Prostate gland (tissue), 2 donors: ENCODE measurements at regions not wholly inside any gene's neighbourhood (a gene's known extent, or its start where the extent isn't known, plus 50 kb on each side); places are given as distances from the start of the nearest gene placed in this dataset.

ENCODE experiments used
- DNase-seq: peaks from one replicate; pipeline ENCODE4 v3.0.0-alpha.2; 2019; ENCODE audit warnings: low spot score
- H3K27ac ChIP-seq, 2 donors: fragments of 200-600 bp; sonication (generic); 2 replicates each; pipeline ENCODE4 v1.5.1; 2017 to 2019
- H3K27me3 ChIP-seq: fragments of 200-600 bp; sonication (generic); replicated peaks from 2 replicates; pipeline ENCODE4 v1.5.1; 2019; ENCODE audit not compliant: insufficient read depth
- H3K36me3 ChIP-seq, 2 donors: fragments of 200-600 bp; sonication (generic); 1 replicate in 1 of 2; 2 replicates in 1 of 2; pipeline versions ENCODE4 v1.5.1 to v1.8.1; 2017 to 2019
- H3K4me1 ChIP-seq: fragments of 200-600 bp; sonication (generic); replicated peaks from 2 replicates; pipeline ENCODE4 v1.5.1; 2019
- H3K4me3 ChIP-seq, 2 donors: fragments of 200-600 bp; sonication (generic); 2 replicates each; pipeline ENCODE4 v1.5.1; 2017 to 2019
- H3K9me3 ChIP-seq: fragments of 200-600 bp; sonication (generic); 2 replicates; pipeline ENCODE4 v1.5.1; 2017
- CTCF ChIP-seq, 4 experiments: fragments of 200-600 bp in 2 of 4; fragments of 450-650 bp in 2 of 4; sonication (generic) in 2 of 4; IDR thresholded peaks; 1 replicate in 3 of 4; 2 replicates in 1 of 4; pipeline ENCODE4 v1.5.1; 2016 to 2019; ENCODE audit warnings: antibody characterized with exemption in 4 of 4, mild to moderate bottlenecking in 2 of 4, moderate library complexity in 2 of 4
- POLR2A ChIP-seq: fragments of 450-650 bp; IDR thresholded peaks from one replicate; pipeline ENCODE4 v1.6.1; 2016; ENCODE audit warnings: antibody characterized with exemption, mild to moderate bottlenecking
- POLR2AphosphoS5 ChIP-seq: sonication (generic); formaldehyde crosslinking; IDR thresholded peaks from one replicate; pipeline ENCODE4 v1.6.1; 2017; ENCODE audit warnings: antibody characterized with exemption
- WGBS: methylation state at CpG from one replicate; pipeline ENCODE4 v1.1.5; 2018; 5-methylcytosine and 5-hydroxymethylcytosine counted together
- intact Hi-C: fragments of 100-400 bp; cut with DNase I; formaldehyde crosslinking; loops from one replicate; pipeline ENCODE4 v1.14.2; 2022

GRCh38 chr5:67612961-67613360 lies 416.4 kb upstream of the CD180 start:
- H3K36me3 ChIP-seq = no peaks in the 10 kb centered on the region
- no peak overlapping the region for H3K27ac ChIP-seq
- DNase-seq = no peak
- H3K4me3 ChIP-seq = no peak overlapping the region
- no peaks in the 10 kb centered on the region for H3K27me3 ChIP-seq
- intact Hi-C loops = no loop called here
- 70% methylated on average over 4 of the region's 4 CpGs for WGBS
- TF ChIP-seq POLR2A (no peak), CTCF (IDR thresholded peaks at IDR 0.05) (no peak)
- H3K4me1 ChIP-seq = no peaks in the 10 kb centered on the region
- no peaks in the 10 kb centered on the region for H3K9me3 ChIP-seq

- H3K4me1 ChIP-seq = no peaks in the 10 kb centered on the region
- H3K27ac ChIP-seq = no peak overlapping the region
- H3K27me3 ChIP-seq = no peaks in the 10 kb centered on the region
- WGBS = 85% methylated on average over 6 of the region's 6 CpGs
- no peaks in the 10 kb centered on the region for H3K9me3 ChIP-seq
- no peak for DNase-seq
- H3K36me3 ChIP-seq = no peaks in the 10 kb centered on the region
- TF ChIP-seq CTCF (IDR thresholded peaks at IDR 0.05) = no peak
- no peak for TF ChIP-seq POLR2A
- no peak for TF ChIP-seq POLR2AphosphoS5
- intact Hi-C loops = no loop called here
- H3K4me3 ChIP-seq = no peak overlapping the region
These were observed 413.8 kb upstream of the CD180 start for GRCh38 chr5:67610186-67610912.

- no peaks in the 10 kb centered on the region for H3K27me3 ChIP-seq
- no peaks in the 10 kb centered on the region for H3K4me1 ChIP-seq
- H3K4me3 ChIP-seq = no peak overlapping the region
- 93% methylated on average over 5 of the region's 5 CpGs for WGBS
- intact Hi-C loops = no loop called here
- no peaks in the 10 kb centered on the region for H3K9me3 ChIP-seq
- H3K36me3 ChIP-seq = no peaks in the 10 kb centered on the region
- TF ChIP-seq POLR2A (no peak), POLR2AphosphoS5 (no peak), CTCF (IDR thresholded peaks at IDR 0.05) (no peak)
- no peak for DNase-seq
- H3K27ac ChIP-seq = no peak overlapping the region
These were observed 411.4 kb upstream of the CD180 start for GRCh38 chr5:67607958-67608357.

- intact Hi-C loops = no loop called here
- DNase-seq = no peak
- Histone ChIP-seq H3K4me3 (no peak overlapping the region), H3K4me1 (no peaks in the 10 kb centered on the region), H3K36me3 (no peaks in the 10 kb centered on the region), H3K9me3 (no peaks in the 10 kb centered on the region), H3K27me3 (no peaks in the 10 kb centered on the region), H3K27ac (no peak overlapping the region)
- TF ChIP-seq CTCF (IDR thresholded peaks at IDR 0.05) = no peak
- WGBS = 98% methylated on average over 2 of the region's 2 CpGs
These were observed 410.0 kb upstream of the CD180 start for GRCh38 chr5:67606586-67606947.

GRCh38 chr5:67605730-67606585 lies 409.4 kb upstream of the CD180 start:
- Histone ChIP-seq H3K27me3 (no peaks in the 10 kb centered on the region), H3K4me3 (no peak overlapping the region), H3K27ac (no peak overlapping the region), H3K4me1 (no peaks in the 10 kb centered on the region), H3K36me3 (no peaks in the 10 kb centered on the region), H3K9me3 (no peaks in the 10 kb centered on the region)
- intact Hi-C loops = no loop called here
- DNase-seq = no peak
- 78% methylated on average over 9 of the region's 9 CpGs for WGBS
- no peak for TF ChIP-seq CTCF (IDR thresholded peaks at IDR 0.05)
- no peak for TF ChIP-seq POLR2A
- no peak for TF ChIP-seq POLR2AphosphoS5
